IMR-90 (cell line): ENCODE measurements at regions not wholly inside any gene's neighbourhood (a gene's known extent, or its start where the extent isn't known, plus 50 kb on each side); places are given as distances from the start of the nearest gene placed in this dataset.

ENCODE experiments used
- ATAC-seq: fragments of 200-7000 bp; cut with Tn5 transposase; 2 replicates; pipeline ENCODE4 v1.9.1; 2020; ENCODE audit warnings: low read depth, mild to moderate bottlenecking, moderate library complexity
- BruUV-seq: library from RNA; stranded (reverse); fragments of 400-500 nt; replicated peaks from 2 replicates; lab custom pipeline; 2021; lab: Mats Ljungman, UMichigan
- CTCF ChIA-PET: fragments of 300-600 bp; formaldehyde crosslinking; extraction: SDS; loops from one replicate; lab custom pipeline; 2021; ENCODE audit warnings: antibody characterized with exemption; lab: Yijun Ruan, JAX
- POLR2A ChIA-PET: fragments of 300-600 bp; sonication (Branson Sonifier 250); formaldehyde crosslinking; loops from one replicate; lab custom pipeline; 2022; ENCODE audit warnings: antibody characterized with exemption; ENCODE audit not compliant: unreplicated experiment; lab: Charles Lee
- DNase-seq: peaks from one replicate; pipeline ENCODE4 v3.0.0; 2013
- H2AFZ ChIP-seq: replicated peaks from 2 replicates; pipeline ENCODE3; 2013; ENCODE audit warnings: low read length, mild to moderate bottlenecking; ENCODE audit not compliant: poor library complexity
- H2AK5ac ChIP-seq: 2 replicates; pipeline ENCODE4 v1.6.1; 2013; ENCODE audit warnings: low read depth, low read length, inconsistent platforms
- H2AK9ac ChIP-seq: replicated peaks from 2 replicates; pipeline ENCODE3; 2013; ENCODE audit warnings: mild to moderate bottlenecking, low read depth, low read length, moderate library complexity; ENCODE audit not compliant: poor library complexity
- H2BK120ac ChIP-seq: 2 replicates; pipeline ENCODE4 v1.6.1; 2013; ENCODE audit warnings: low read depth, low read length, inconsistent platforms
- H2BK15ac ChIP-seq: 3 replicates; pipeline ENCODE4 v1.6.1; 2013; ENCODE audit warnings: low read depth, low read length, inconsistent platforms
- H2BK20ac ChIP-seq: 2 replicates; pipeline ENCODE4 v1.6.1; 2013; ENCODE audit warnings: low read depth, mild to moderate bottlenecking, inconsistent platforms, low read length, moderate library complexity
- H2BK5ac ChIP-seq: 2 replicates; pipeline ENCODE4 v1.6.1; 2013; ENCODE audit warnings: mild to moderate bottlenecking, low read depth, low read length, inconsistent platforms; ENCODE audit not compliant: poor library complexity, severe bottlenecking
- H3K14ac ChIP-seq: replicated peaks from 2 replicates; pipeline ENCODE4 v1.6.1; 2013; ENCODE audit warnings: low read depth, low read length, inconsistent platforms
- H3K18ac ChIP-seq: 2 replicates; pipeline ENCODE4 v1.6.1; 2013; ENCODE audit warnings: low read depth, low read length, control low read depth
- H3K23ac ChIP-seq: 2 replicates; pipeline ENCODE4 v1.6.1; 2013; ENCODE audit warnings: low read depth, low read length, inconsistent platforms
- H3K27ac ChIP-seq: 2 replicates; pipeline ENCODE4 v1.5.1; 2013; ENCODE audit warnings: mild to moderate bottlenecking, control low read depth, low read length; ENCODE audit not compliant: insufficient read depth
- H3K27me3 ChIP-seq: 2 replicates; pipeline ENCODE4 v1.6.1; 2013; ENCODE audit warnings: low read length; ENCODE audit not compliant: control insufficient read depth, insufficient read depth
- H3K36me3 ChIP-seq: 2 replicates; pipeline ENCODE4 v1.6.1; 2013; ENCODE audit warnings: low read length, mixed read lengths; ENCODE audit not compliant: control insufficient read depth, insufficient read depth
- H3K4ac ChIP-seq: 2 replicates; pipeline ENCODE4 v1.6.1; 2013; ENCODE audit warnings: low read depth, low read length, inconsistent platforms
- H3K4me1 ChIP-seq: 2 replicates; pipeline ENCODE4 v1.6.1; 2013; ENCODE audit warnings: low read length, mixed read lengths; ENCODE audit not compliant: control insufficient read depth, insufficient read depth
- H3K4me2 ChIP-seq: 2 replicates; pipeline ENCODE4 v1.6.1; 2013; ENCODE audit warnings: low read depth, mild to moderate bottlenecking, control low read depth, low read length, moderate library complexity
- H3K4me3 ChIP-seq: 2 replicates; pipeline ENCODE4 v1.5.1; 2013; ENCODE audit warnings: low read depth, mild to moderate bottlenecking, control low read depth, low read length, moderate library complexity; ENCODE audit not compliant: insufficient read depth
- H3K56ac ChIP-seq: 2 replicates; pipeline ENCODE4 v1.6.1; 2013; ENCODE audit warnings: low read length, inconsistent platforms; ENCODE audit not compliant: insufficient read depth; ENCODE audit errors: extremely low read depth
- H3K79me1 ChIP-seq, 2 experiments: 2 replicates each; pipeline ENCODE4 v1.6.1; 2013; ENCODE audit warnings: low read length in 2 of 2, inconsistent platforms in 1 of 2, low read depth in 1 of 2
- H3K9ac ChIP-seq: 2 replicates; pipeline ENCODE4 v1.6.1; 2013; ENCODE audit warnings: low read depth, low read length, control low read depth
- H3K9me1 ChIP-seq: 2 replicates; pipeline ENCODE4 v1.6.1; 2013; ENCODE audit warnings: low read length, inconsistent platforms; ENCODE audit not compliant: insufficient read depth
- H3K9me3 ChIP-seq: 2 replicates; pipeline ENCODE4 v1.6.1; 2013; ENCODE audit warnings: low read length; ENCODE audit not compliant: control insufficient read depth, insufficient read depth
- H4K20me1 ChIP-seq: 2 replicates; pipeline ENCODE4 v1.6.1; 2013; ENCODE audit warnings: low read length, inconsistent platforms; ENCODE audit not compliant: insufficient read depth
- H4K5ac ChIP-seq: 2 replicates; pipeline ENCODE4 v1.6.1; 2013; ENCODE audit warnings: mild to moderate bottlenecking, low read depth, low read length, control low read depth
- H4K8ac ChIP-seq, 2 experiments: 2 replicates each; pipeline ENCODE4 v1.6.1; 2013; ENCODE audit warnings: low read depth in 2 of 2, low read length in 2 of 2, control low read depth in 1 of 2, inconsistent platforms in 1 of 2
- H4K91ac ChIP-seq: 2 replicates; pipeline ENCODE4 v1.6.1; 2013; ENCODE audit warnings: low read depth, low read length, inconsistent platforms; ENCODE audit not compliant: insufficient read depth
- CEBPB ChIP-seq: IDR thresholded peaks from 2 replicates; pipeline ENCODE4 v1.6.1; 2012; ENCODE audit warnings: low read depth, low read length, improper control_type of control experiment
- FOS ChIP-seq: fragments of 150-350 bp; IDR thresholded peaks from 2 replicates; pipeline ENCODE4 v1.6.1; 2016; ENCODE audit warnings: low read depth, low read length
- MXI1 ChIP-seq: IDR thresholded peaks from 2 replicates; pipeline ENCODE4 v1.6.1; 2012; ENCODE audit warnings: low read depth, mild to moderate bottlenecking, low read length, moderate library complexity, borderline replicate concordance
- NFE2L2 ChIP-seq: fragments of 150-350 bp; IDR thresholded peaks from 2 replicates; pipeline ENCODE4 v1.6.1; 2016; ENCODE audit warnings: low read depth, mild to moderate bottlenecking, low read length
- RAD21 ChIP-seq: IDR thresholded peaks from 2 replicates; pipeline ENCODE4 v1.6.1; 2012; ENCODE audit warnings: low read length, improper control_type of control experiment
- RCOR1 ChIP-seq: IDR thresholded peaks from 2 replicates; pipeline ENCODE4 v1.6.1; 2012; ENCODE audit warnings: mild to moderate bottlenecking, low read length, improper control_type of control experiment; ENCODE audit not compliant: insufficient replicate concordance
- RFX5 ChIP-seq: IDR thresholded peaks from 2 replicates; pipeline ENCODE4 v1.8.0; 2012; ENCODE audit warnings: low read depth, mild to moderate bottlenecking, low read length, moderate library complexity
- SMC3 ChIP-seq: fragments of 150-350 bp; IDR thresholded peaks from 2 replicates; pipeline ENCODE4 v1.6.1; 2016; ENCODE audit warnings: low read depth, mild to moderate bottlenecking, antibody characterized with exemption, low read length, moderate library complexity
- WGBS, 2 experiments: methylation state at CpG; one replicate each; pipeline versions ENCODE4 v1.1.5 to v1.1.7; 2013; ENCODE audit warnings: missing lambda C conversion rate in 2 of 2; ENCODE audit not compliant: insufficient read length in 1 of 2; ENCODE audit errors: extremely low coverage in 2 of 2; 5-methylcytosine and 5-hydroxymethylcytosine counted together
- dilution Hi-C: fragments of 300-500 bp; cut with HindIII; formaldehyde crosslinking; loops from one replicate; pipeline ENCODE4 v1.14.3; 2018; ENCODE audit warnings: low sequenced_read_pairs; ENCODE audit not compliant: unreplicated experiment
- in situ Hi-C: fragments of 300-500 bp; cut with MboI; formaldehyde crosslinking; loops from 3 replicates; pipeline ENCODE4 v1.14.3; 2019; ENCODE audit warnings: low sequenced_read_pairs, inconsistent platforms, mixed read lengths
- intact Hi-C: fragments of 100-400 bp; cut with micrococcal nuclease; formaldehyde crosslinking; loops from 2 replicates; pipeline ENCODE4 v1.10.0; 2022
- TF ChIP-seq, protein P1 (sequence below): conservative IDR thresholded peaks from 2 replicates; pipeline ENCODE4 v1.5.1; 2012; ENCODE audit warnings: mild to moderate bottlenecking, low read depth, low read length, improper control_type of control experiment
- TF ChIP-seq, protein P2 (sequence below): fragments of 150-350 bp; IDR thresholded peaks from 2 replicates; pipeline ENCODE4 v1.6.1; 2016; ENCODE audit warnings: low read depth, mild to moderate bottlenecking, low read length, moderate library complexity, borderline replicate concordance

DNA sequence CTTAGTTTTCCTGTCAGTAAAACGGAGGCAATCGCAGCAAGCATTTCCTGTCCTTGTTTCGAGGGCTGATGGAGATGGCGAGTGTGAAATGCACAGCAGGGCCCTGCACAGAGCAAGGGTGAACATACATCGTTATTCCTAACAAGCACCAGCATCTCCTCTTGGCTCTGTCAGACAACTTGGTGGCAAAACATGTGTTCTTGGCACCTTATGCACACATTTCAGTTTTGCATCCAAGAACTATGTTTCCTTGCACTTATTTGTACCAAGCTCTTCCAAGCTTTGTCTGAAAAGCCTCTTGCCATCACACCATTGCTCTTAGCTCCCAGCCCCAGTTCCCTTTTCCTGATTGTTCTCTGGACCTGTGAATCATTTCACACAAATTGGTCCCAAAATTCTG is 132.9 kb upstream of the GRB10 start:
- in situ Hi-C loops, result no loop called here
- Histone ChIP-seq H3K4ac (no peak overlapping the region), H3K79me1 (no peaks in the 10 kb centered on the region), H2BK120ac (no peak overlapping the region), H3K9me3 (no peaks in the 10 kb centered on the region), H2BK20ac (no peak overlapping the region), H3K36me3 (no peaks in the 10 kb centered on the region), H4K91ac (no peak overlapping the region), H2AK9ac (no peak overlapping the region), H3K14ac (no peak overlapping the region), H3K4me2 (no peak overlapping the region), H3K4me1 (no peaks in the 10 kb centered on the region), H3K27me3 (peaks cover 11% of the 10 kb centered on the region), H2BK15ac (no peak overlapping the region), H2AK5ac (no peak overlapping the region), H3K9me1 (no peaks in the 10 kb centered on the region), H4K20me1 (no peaks in the 10 kb centered on the region), H3K27ac (no peak overlapping the region), H4K5ac (no peak overlapping the region), H3K56ac (no peak overlapping the region), H3K23ac (no peak overlapping the region), H2AFZ (peak overlapping the region; percentile 8), H4K8ac (no peak overlapping the region), H2BK5ac (no peak overlapping the region), H3K18ac (no peak overlapping the region), H3K9ac (no peak overlapping the region), H3K4me3 (no peak overlapping the region)
- ChIA-PET POLR2A (no interaction called here), CTCF (no interaction called here)
- no peak for DNase-seq
- TF ChIP-seq MXI1 (no peak), RCOR1 (no peak), SMC3 (no peak), RAD21 (no peak), NFE2L2 (no peak), FOS (no peak), CEBPB (no peak), RFX5 (no peak)
- TF ChIP-seq, protein P1, sequence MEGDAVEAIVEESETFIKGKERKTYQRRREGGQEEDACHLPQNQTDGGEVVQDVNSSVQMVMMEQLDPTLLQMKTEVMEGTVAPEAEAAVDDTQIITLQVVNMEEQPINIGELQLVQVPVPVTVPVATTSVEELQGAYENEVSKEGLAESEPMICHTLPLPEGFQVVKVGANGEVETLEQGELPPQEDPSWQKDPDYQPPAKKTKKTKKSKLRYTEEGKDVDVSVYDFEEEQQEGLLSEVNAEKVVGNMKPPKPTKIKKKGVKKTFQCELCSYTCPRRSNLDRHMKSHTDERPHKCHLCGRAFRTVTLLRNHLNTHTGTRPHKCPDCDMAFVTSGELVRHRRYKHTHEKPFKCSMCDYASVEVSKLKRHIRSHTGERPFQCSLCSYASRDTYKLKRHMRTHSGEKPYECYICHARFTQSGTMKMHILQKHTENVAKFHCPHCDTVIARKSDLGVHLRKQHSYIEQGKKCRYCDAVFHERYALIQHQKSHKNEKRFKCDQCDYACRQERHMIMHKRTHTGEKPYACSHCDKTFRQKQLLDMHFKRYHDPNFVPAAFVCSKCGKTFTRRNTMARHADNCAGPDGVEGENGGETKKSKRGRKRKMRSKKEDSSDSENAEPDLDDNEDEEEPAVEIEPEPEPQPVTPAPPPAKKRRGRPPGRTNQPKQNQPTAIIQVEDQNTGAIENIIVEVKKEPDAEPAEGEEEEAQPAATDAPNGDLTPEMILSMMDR, result no peak
- TF ChIP-seq, protein P2, sequence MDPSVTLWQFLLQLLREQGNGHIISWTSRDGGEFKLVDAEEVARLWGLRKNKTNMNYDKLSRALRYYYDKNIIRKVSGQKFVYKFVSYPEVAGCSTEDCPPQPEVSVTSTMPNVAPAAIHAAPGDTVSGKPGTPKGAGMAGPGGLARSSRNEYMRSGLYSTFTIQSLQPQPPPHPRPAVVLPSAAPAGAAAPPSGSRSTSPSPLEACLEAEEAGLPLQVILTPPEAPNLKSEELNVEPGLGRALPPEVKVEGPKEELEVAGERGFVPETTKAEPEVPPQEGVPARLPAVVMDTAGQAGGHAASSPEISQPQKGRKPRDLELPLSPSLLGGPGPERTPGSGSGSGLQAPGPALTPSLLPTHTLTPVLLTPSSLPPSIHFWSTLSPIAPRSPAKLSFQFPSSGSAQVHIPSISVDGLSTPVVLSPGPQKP, result no peak
- no CpG with 5 or more reads among the region's 5 CpGs for WGBS, 2 experiments
- dilution Hi-C loops, result no loop called here
- ATAC-seq, result no peak
- intact Hi-C loops, result no loop called here
- no TSS peak for BruUV-seq
